Astrocyte (in vitro differentiated cells and primary cell): ENCODE measurements at regions not wholly inside any gene's neighbourhood (a gene's known extent, or its start where the extent isn't known, plus 50 kb on each side); places are given as distances from the start of the nearest gene placed in this dataset.

Source experiments
- DNase-seq: peaks from one replicate; pipeline ENCODE4 v3.0.0-alpha.2; 2010; ENCODE audit warnings: low read depth
- FAIRE-seq: peaks from 2 replicates; lab custom pipeline; 2011; peaks lifted over from hg19 to GRCh38; lab: Jason Lieb, UNC
- H2AFZ ChIP-seq: 2 replicates; pipeline ENCODE4 v1.6.0; 2012; ENCODE audit warnings: low read depth, low read length, inconsistent platforms
- H3K27ac ChIP-seq: 2 replicates; pipeline ENCODE4 v1.5.1; 2011; ENCODE audit warnings: low read depth, low read length, inconsistent platforms
- H3K27me3 ChIP-seq: 2 replicates; pipeline ENCODE4 v1.6.0; 2011; ENCODE audit warnings: low read length, inconsistent platforms; ENCODE audit not compliant: insufficient read depth
- H3K36me3 ChIP-seq: 2 replicates; pipeline ENCODE4 v1.5.1; 2011; ENCODE audit warnings: low read length, inconsistent platforms; ENCODE audit not compliant: insufficient read depth
- H3K4me1 ChIP-seq: 2 replicates; pipeline ENCODE4 v1.5.1; 2011; ENCODE audit warnings: low read length, inconsistent platforms; ENCODE audit not compliant: insufficient read depth
- H3K4me2 ChIP-seq: 2 replicates; pipeline ENCODE4 v1.6.0; 2012; ENCODE audit warnings: low read length, inconsistent platforms
- H3K4me3 ChIP-seq: 2 replicates; pipeline ENCODE4 v1.5.1; 2011; ENCODE audit warnings: low read depth, mild to moderate bottlenecking, low read length, inconsistent platforms; ENCODE audit not compliant: insufficient read depth
- H3K79me2 ChIP-seq: 2 replicates; pipeline ENCODE4 v1.6.0; 2012; ENCODE audit warnings: mild to moderate bottlenecking, low read length, inconsistent platforms; ENCODE audit not compliant: insufficient read depth
- H3K9ac ChIP-seq: 2 replicates; pipeline ENCODE4 v1.6.0; 2012; ENCODE audit warnings: mild to moderate bottlenecking, low read length, inconsistent platforms
- H3K9me3 ChIP-seq: 2 replicates; pipeline ENCODE4 v1.5.1; 2012; ENCODE audit warnings: low read depth, mild to moderate bottlenecking, low read length, inconsistent platforms; ENCODE audit not compliant: insufficient read depth
- H4K20me1 ChIP-seq: 2 replicates; pipeline ENCODE4 v1.6.0; 2012; ENCODE audit warnings: low read length, inconsistent platforms; ENCODE audit not compliant: insufficient read depth
- H3K27ac Mint-ChIP-seq: one replicate; pipeline ENCODE4 v1.8.0; 2021; ENCODE audit warnings: mild to moderate bottlenecking, mixed read lengths; ENCODE audit not compliant: unreplicated experiment
- H3K27me3 Mint-ChIP-seq: one replicate; pipeline ENCODE4 v1.8.0; 2021; ENCODE audit warnings: low read depth, mixed read lengths; ENCODE audit not compliant: unreplicated experiment
- H3K36me3 Mint-ChIP-seq: one replicate; pipeline ENCODE4 v1.8.0; 2021; ENCODE audit warnings: low read depth, mixed read lengths; ENCODE audit not compliant: unreplicated experiment
- H3K4me1 Mint-ChIP-seq: one replicate; pipeline ENCODE4 v1.8.0; 2021; ENCODE audit warnings: low read depth, mixed read lengths; ENCODE audit not compliant: unreplicated experiment
- H3K4me3 Mint-ChIP-seq: one replicate; pipeline ENCODE4 v1.8.0; 2021; ENCODE audit warnings: mild to moderate bottlenecking, moderate library complexity, mixed read lengths; ENCODE audit not compliant: unreplicated experiment
- H3K9me3 Mint-ChIP-seq: one replicate; pipeline ENCODE4 v1.8.0; 2021; ENCODE audit warnings: mild to moderate bottlenecking, mixed read lengths; ENCODE audit not compliant: unreplicated experiment
- CTCF ChIP-seq: IDR thresholded peaks from 2 replicates; pipeline ENCODE4 v1.5.1; 2011; ENCODE audit warnings: low read depth, mild to moderate bottlenecking, inconsistent platforms, low read length, moderate library complexity; ENCODE audit not compliant: insufficient read depth
- EZH2 ChIP-seq: IDR thresholded peaks from 2 replicates; pipeline ENCODE4 v1.6.1; 2012; ENCODE audit warnings: mild to moderate bottlenecking, low read length, inconsistent platforms; ENCODE audit not compliant: insufficient read depth

- Mint-ChIP-seq H3K4me1 (no peaks in the 10 kb centered on the region), H3K27ac (no peak overlapping the region), H3K4me3 (no peak overlapping the region), H3K36me3 (no peaks in the 10 kb centered on the region), H3K9me3 (peaks cover 11% of the 10 kb centered on the region), H3K27me3 (no peaks in the 10 kb centered on the region)
- H3K9ac ChIP-seq, result no peak overlapping the region
- H3K79me2 ChIP-seq, result no peaks in the 10 kb centered on the region
- no peak overlapping the region for H3K4me2 ChIP-seq
- no peaks in the 10 kb centered on the region for H4K20me1 ChIP-seq
- no peak for FAIRE-seq
- TF ChIP-seq EZH2 (no peak), CTCF (no peak)
- no peak for DNase-seq
- H3K9me3 ChIP-seq, result peaks cover 3% of the 10 kb centered on the region
- no peak overlapping the region for H3K27ac ChIP-seq
- H3K4me1 ChIP-seq, result no peaks in the 10 kb centered on the region
- no peak overlapping the region for H3K4me3 ChIP-seq
- H3K36me3 ChIP-seq, result no peaks in the 10 kb centered on the region
- H2AFZ ChIP-seq, result no peak overlapping the region
- H3K27me3 ChIP-seq, result no peaks in the 10 kb centered on the region
Measured at GRCh38 chr10:44089671-44090070, 295.2 kb downstream of the CXCL12 start.

- Histone ChIP-seq H3K27ac (no peak overlapping the region), H2AFZ (no peak overlapping the region), H4K20me1 (no peaks in the 10 kb centered on the region), H3K9me3 (peaks cover 3% of the 10 kb centered on the region), H3K9ac (no peak overlapping the region), H3K4me3 (no peak overlapping the region), H3K79me2 (no peaks in the 10 kb centered on the region), H3K4me2 (no peak overlapping the region), H3K36me3 (no peaks in the 10 kb centered on the region), H3K27me3 (no peaks in the 10 kb centered on the region), H3K4me1 (no peaks in the 10 kb centered on the region)
- peaks cover 7% of the 10 kb centered on the region for H3K9me3 Mint-ChIP-seq
- no peak overlapping the region for H3K27ac Mint-ChIP-seq
- H3K36me3 Mint-ChIP-seq, result no peaks in the 10 kb centered on the region
- H3K4me3 Mint-ChIP-seq, result no peak overlapping the region
- TF ChIP-seq EZH2 (no peak), CTCF (no peak)
- no peak for FAIRE-seq
- no peaks in the 10 kb centered on the region for H3K4me1 Mint-ChIP-seq
- peaks cover 3% of the 10 kb centered on the region for H3K27me3 Mint-ChIP-seq
- DNase-seq, result no peak
Measured at GRCh38 chr10:44087403-44087802, 297.5 kb downstream of the CXCL12 start.

- H3K9me3 ChIP-seq, result no peaks in the 10 kb centered on the region
- H3K4me1 ChIP-seq, result no peaks in the 10 kb centered on the region
- H3K4me3 Mint-ChIP-seq, result no peak overlapping the region
- no peaks in the 10 kb centered on the region for H3K36me3 ChIP-seq
- H3K9me3 Mint-ChIP-seq, result peaks cover 5% of the 10 kb centered on the region
- TF ChIP-seq EZH2 (no peak), CTCF (no peak)
- H3K27me3 Mint-ChIP-seq, result peaks cover 3% of the 10 kb centered on the region
- H4K20me1 ChIP-seq, result no peaks in the 10 kb centered on the region
- H3K79me2 ChIP-seq, result no peaks in the 10 kb centered on the region
- H3K36me3 Mint-ChIP-seq, result no peaks in the 10 kb centered on the region
- no peak overlapping the region for H3K4me2 ChIP-seq
- H3K27me3 ChIP-seq, result no peaks in the 10 kb centered on the region
- H2AFZ ChIP-seq, result no peak overlapping the region
- no peak overlapping the region for H3K27ac ChIP-seq
- no peak overlapping the region for H3K27ac Mint-ChIP-seq
- H3K4me1 Mint-ChIP-seq, result no peaks in the 10 kb centered on the region
- no peak overlapping the region for H3K9ac ChIP-seq
- no peak for FAIRE-seq
- DNase-seq, result no peak
- H3K4me3 ChIP-seq, result no peak overlapping the region
Measured at GRCh38 chr10:44083719-44084400, 301.0 kb downstream of the CXCL12 start.
